ENCODE measurements at regions not wholly inside any gene's neighbourhood (a gene's known extent, or its start where the extent isn't known, plus 50 kb on each side); places are given as distances from the start of the nearest gene placed in this dataset.

- ATAC-seq = no peak; the same call in 2 of the 3 replicates
Measured at GRCh38 chr14:66104486-66104885, 381.7 kb upstream of the CCDC196 start.

More at GRCh38 chr14:66104486-66104885, 381.7 kb upstream of the CCDC196 start:
- Mint-ChIP-seq H3K36me3 (ENCODE audit: low read depth) (peaks cover 4% of the 10 kb centered on the region; the same call in 2 of the 3 replicates), H3K9me3 (peaks cover 3% of the 10 kb centered on the region; the same call in 2 of the 3 replicates), H3K4me3 (no peak overlapping the region), H3K27me3 (ENCODE audit: insufficient read depth, low read depth, poor library complexity) (peaks cover 5% of the 10 kb centered on the region), H3K4me1 (peaks cover 2% of the 10 kb centered on the region; the same call in 2 of the 3 replicates), H3K27ac (no peak overlapping the region)
- Histone ChIP-seq H3K4me2 (no peak overlapping the region), H3K79me2 (replicated peaks; ENCODE audit: insufficient read depth) (no peaks in the 10 kb centered on the region), H3K4me1 (ENCODE audit: insufficient read depth) (no peaks in the 10 kb centered on the region; the same call in 1 of the 2 replicates), H3K36me3 (ENCODE audit: insufficient read depth) (no peaks in the 10 kb centered on the region), H3F3A (replicated peaks; ENCODE audit: low read depth) (no peaks in the 10 kb centered on the region), H2AFZ (peak overlapping the region; percentile 80), H3K9me2 (ENCODE audit: insufficient read depth) (peaks cover 16% of the 10 kb centered on the region), H3K27me3 (ENCODE audit: insufficient read depth) (no peaks in the 10 kb centered on the region), H4K20me1 (replicated peaks; ENCODE audit: insufficient read depth) (no peaks in the 10 kb centered on the region), H3K27ac (ENCODE audit: low read depth) (no peak overlapping the region), H3K4me3 (no peak overlapping the region)
- DNase-seq (ENCODE audit: low spot score) = peak; percentile 20
- TF ChIP-seq CREB1 (CRISPR knock-in tag; IDR thresholded peaks at IDR 0.05; ENCODE audit: low read depth) (no peak), ZNF114 (CRISPR knock-in tag; IDR thresholded peaks at IDR 0.05) (no peak), EZH2 (IDR thresholded peaks at IDR 0.05; ENCODE audit: low read depth, unreplicated experiment) (no peak), CTCF (conservative IDR thresholded peaks at IDR 0.05; ENCODE audit: low read depth in 2 of 2) (no peak), EZH2phosphoT487 (IDR thresholded peaks at IDR 0.05; ENCODE audit: unreplicated experiment) (no peak), ZNF462 (CRISPR knock-in tag; IDR thresholded peaks at IDR 0.05) (no peak), POLR2AphosphoS5 (IDR thresholded peaks at IDR 0.05; ENCODE audit: low read depth) (no peak), NANOG (IDR thresholded peaks at IDR 0.05; ENCODE audit: borderline replicate concordance) (no peak), ZNF331 (CRISPR knock-in tag; IDR thresholded peaks at IDR 0.05; ENCODE audit: low read depth) (no peak), JUNB (IDR thresholded peaks at IDR 0.05; ENCODE audit: unreplicated experiment) (no peak), REST (IDR thresholded peaks at IDR 0.05; ENCODE audit: unreplicated experiment) (no peak), STAT1 (IDR thresholded peaks at IDR 0.05; ENCODE audit: unreplicated experiment) (no peak)
- TF ChIP-seq, protein P1, sequence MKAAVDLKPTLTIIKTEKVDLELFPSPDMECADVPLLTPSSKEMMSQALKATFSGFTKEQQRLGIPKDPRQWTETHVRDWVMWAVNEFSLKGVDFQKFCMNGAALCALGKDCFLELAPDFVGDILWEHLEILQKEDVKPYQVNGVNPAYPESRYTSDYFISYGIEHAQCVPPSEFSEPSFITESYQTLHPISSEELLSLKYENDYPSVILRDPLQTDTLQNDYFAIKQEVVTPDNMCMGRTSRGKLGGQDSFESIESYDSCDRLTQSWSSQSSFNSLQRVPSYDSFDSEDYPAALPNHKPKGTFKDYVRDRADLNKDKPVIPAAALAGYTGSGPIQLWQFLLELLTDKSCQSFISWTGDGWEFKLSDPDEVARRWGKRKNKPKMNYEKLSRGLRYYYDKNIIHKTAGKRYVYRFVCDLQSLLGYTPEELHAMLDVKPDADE (IDR thresholded peaks at IDR 0.05) = no peak
